Gastroesophageal sphincter (tissue), 3 donors: ENCODE measurements at regions not wholly inside any gene's neighbourhood (a gene's known extent, or its start where the extent isn't known, plus 50 kb on each side); places are given as distances from the start of the nearest gene placed in this dataset.
"Not testable (repeated sequence)": the region's sequence is repeated elsewhere in the genome, so short reads cannot be mapped to it uniquely, and the experiment has no call there.

Source experiments
- CTCF ChIP-seq, 4 experiments: fragments of 200-600 bp in 2 of 4; fragments of 450-650 bp in 2 of 4; sonication (generic) in 1 of 4; IDR thresholded peaks; one replicate each; pipeline ENCODE4 v1.5.1; 2017 to 2019; ENCODE audit warnings: antibody characterized with exemption in 4 of 4, mild to moderate bottlenecking in 2 of 4, moderate library complexity in 2 of 4
- EP300 ChIP-seq: sonication (generic); formaldehyde crosslinking; IDR thresholded peaks from one replicate; pipeline ENCODE4 v1.6.1; 2017; ENCODE audit warnings: antibody characterized with exemption, mild to moderate bottlenecking
- POLR2A ChIP-seq, 2 donors: fragments of 450-650 bp; IDR thresholded peaks; one replicate each; pipeline ENCODE4 v1.6.1; 2017; ENCODE audit warnings: antibody characterized with exemption in 2 of 2, mild to moderate bottlenecking in 2 of 2, moderate library complexity in 1 of 2
- POLR2AphosphoS5 ChIP-seq: sonication (generic); formaldehyde crosslinking; IDR thresholded peaks from one replicate; pipeline ENCODE4 v1.6.1; 2017; ENCODE audit warnings: antibody characterized with exemption

GRCh38 chrY:26359869-26360268, 738.0 kb downstream of the CDY1 start:
- not testable (repeated sequence) for TF ChIP-seq CTCF (IDR thresholded peaks at IDR 0.05); POLR2AphosphoS5; EP300; POLR2A (IDR thresholded peaks at IDR 0.05)
